NCI-H2029 treated with DMSO at 0.1 percent for 48 hours (cell line): ENCODE measurements at regions not wholly inside any gene's neighbourhood (a gene's known extent, or its start where the extent isn't known, plus 50 kb on each side); places are given as distances from the start of the nearest gene placed in this dataset.

Experiments
- DNase-seq: peaks from one replicate; lab custom pipeline; 2025; lab: John Stamatoyannopoulos, UW

DNA sequence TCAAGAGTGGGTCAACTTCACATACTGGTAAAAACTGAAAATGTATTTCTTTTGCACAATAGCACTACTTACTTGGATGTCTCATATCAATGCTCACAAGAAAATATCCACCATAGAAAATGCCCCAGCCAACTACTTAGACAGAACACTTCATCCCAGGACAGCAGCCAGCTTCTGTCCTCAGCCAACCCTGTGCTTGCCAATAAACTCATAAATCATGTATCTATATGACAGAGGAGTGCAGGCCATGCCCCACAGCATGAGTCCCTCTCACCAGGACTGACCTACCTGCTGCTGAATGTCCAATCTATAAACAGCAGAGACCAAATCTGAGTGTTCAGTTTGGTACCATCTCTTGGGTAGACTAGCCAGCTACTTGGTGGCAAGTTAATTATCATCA lies 179.3 kb downstream of the OMA1 start:
- DNase-seq: no peak

DNA sequence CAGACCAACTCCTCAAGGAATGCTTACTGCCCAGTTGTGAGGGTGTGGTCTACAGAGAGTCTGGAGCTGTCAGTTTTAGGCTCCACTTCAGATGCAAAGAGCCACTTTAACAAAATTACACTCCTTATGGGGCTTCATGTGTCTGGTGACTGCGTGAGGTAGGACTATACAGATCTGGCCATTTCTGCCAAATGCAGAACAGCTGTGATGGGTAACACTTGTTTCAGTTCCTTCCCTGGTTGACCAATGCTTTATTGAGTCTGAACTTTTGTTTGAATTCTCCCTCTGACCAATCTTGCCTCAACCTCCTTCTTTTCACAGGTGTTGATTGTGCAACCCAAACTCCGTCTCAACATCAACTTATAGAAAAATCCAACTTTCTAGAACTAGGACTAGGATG lies 181.2 kb downstream of the OMA1 start:
- no peak for DNase-seq

DNA sequence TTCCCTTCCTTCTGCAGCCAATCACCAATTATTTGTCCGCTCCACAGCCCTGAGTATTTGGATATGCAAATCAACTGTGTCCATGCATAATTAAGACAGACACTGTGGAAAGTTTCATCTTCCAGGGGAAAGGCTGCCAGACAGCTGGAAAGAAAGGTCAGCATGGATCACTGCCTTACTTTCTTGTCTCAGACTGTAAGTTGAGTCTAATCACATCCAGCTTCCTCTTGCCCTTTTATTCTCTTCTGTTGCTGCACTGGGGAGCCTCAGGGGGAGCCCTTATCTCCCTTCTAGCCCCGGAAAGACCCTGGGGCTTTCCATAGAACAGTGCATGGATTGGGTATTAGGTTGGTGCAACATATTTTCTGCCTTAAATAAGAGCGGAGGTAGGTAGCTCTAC lies 182.9 kb downstream of the OMA1 start:
- no peak for DNase-seq

DNA sequence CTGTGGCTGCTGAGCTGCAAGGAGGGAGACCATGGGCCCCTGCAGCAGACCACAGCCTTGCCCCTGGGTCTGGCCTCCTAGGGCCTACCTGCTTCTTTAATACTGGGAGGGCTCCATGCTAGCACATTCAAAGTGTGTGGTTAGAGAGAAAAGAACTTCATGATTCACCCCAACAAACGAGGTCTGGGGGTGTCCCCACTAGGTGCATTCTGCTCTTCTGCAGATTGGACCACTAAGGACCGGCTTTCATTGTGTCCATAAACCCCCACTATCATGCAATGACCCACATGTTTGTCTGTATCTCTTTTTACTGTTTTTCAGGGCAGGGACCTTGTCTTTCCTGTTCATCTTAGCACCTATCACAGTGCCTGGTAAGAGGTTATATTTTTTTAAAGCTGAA lies 185.4 kb downstream of the OMA1 start:
- no peak for DNase-seq

DNA sequence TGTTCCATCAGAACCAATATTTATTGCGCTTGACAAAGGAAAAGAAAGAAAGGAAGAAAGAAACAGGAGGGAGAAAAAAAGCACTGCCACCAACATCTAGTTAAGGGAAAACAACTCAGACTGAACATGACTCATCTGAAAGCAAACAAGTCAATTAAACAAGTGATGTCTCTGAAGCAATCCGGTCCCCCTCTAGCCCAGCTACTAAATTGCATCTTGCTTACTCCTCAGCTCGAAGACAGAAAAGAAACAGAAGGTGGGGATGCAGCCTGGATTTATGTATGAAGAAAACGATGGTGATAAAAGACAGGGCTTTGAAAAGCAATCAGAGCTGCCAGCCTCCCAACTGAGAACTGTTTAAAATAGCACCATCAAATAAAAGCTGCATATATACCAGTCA lies 188.2 kb downstream of the OMA1 start:
- no peak for DNase-seq

DNA sequence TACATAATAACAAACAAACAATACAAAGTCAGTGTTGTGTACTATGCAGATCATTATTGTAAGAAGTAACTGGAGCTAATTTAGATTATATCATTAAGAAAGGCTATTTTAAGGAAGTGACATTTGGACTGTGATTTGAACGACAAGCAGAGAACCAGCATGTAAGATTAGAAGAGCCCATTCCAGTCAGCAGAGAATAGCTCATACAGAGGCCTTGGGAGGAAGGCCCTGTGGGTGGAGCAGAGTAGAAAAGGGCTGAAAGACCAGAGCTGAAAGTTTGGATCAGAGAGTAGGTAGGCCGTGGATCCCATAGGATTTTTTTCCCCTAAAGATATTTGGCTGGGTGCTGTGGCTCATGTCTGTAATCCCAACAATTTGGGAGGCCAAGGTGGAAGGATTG lies 190.1 kb downstream of the OMA1 start:
- DNase-seq: no peak

DNA sequence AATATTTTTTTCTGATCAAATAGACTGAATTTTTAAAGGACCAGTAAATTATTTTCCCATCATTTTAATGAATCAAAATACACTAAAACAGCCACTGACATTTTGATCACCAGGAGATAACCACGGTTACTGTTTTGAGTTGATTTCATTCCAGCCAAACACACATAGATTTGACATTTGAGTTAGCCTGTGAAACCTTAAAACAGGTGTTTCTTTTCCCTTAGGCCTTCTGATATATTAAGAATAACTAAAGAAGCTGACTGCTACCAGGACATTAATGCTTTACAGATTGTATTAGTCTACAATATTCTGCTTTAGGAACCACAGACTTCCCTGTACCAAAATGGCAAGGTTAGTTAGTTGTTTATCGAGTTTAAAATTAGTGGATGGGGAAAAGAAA lies 193.4 kb downstream of the OMA1 start:
- no peak for DNase-seq

DNA sequence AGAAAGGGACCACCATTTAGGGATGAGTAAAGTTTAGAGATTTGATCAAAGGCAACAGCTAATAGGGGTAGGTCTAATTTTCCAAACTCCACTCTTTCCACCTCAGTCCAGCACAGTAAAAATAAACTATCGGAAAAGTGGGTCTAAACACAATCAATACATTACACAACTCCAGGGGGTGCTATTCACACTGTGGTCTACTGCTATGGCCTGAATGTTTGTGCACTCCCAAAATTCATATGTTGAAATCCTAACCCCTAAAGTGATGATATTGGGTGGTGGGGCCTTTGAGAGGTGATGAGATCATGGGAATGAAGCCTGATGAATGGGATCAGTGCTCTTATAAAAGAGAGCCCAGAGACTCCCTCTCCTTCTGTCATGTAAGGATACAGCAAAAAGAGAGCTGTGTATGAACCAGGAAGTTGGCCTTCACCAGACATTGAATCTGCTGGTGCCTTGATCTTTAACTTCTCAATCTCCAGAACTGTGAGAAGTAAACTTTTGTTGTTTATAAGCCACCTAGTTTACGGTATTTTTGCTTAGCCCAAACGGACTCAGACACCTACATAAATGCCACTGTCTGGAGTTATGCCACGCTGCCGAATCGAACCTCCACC lies 193.9 kb downstream of the OMA1 start:
- no peak for DNase-seq

DNA sequence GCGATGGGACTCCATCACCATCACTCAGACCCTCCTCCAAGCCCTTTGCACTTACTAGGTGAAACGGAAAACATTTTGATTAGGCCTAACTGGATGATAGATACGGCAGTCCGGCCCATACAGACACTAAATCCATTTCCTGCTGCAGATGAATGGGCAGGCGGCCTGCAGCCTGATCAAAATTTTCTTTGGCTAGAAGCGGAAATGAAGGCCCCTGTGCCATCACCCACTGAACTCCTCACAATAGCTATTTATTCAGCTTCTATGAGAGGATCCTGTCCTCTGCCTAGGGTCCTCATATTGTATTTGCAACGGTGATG lies 200.5 kb downstream of the OMA1 start:
- DNase-seq: no peak

DNA sequence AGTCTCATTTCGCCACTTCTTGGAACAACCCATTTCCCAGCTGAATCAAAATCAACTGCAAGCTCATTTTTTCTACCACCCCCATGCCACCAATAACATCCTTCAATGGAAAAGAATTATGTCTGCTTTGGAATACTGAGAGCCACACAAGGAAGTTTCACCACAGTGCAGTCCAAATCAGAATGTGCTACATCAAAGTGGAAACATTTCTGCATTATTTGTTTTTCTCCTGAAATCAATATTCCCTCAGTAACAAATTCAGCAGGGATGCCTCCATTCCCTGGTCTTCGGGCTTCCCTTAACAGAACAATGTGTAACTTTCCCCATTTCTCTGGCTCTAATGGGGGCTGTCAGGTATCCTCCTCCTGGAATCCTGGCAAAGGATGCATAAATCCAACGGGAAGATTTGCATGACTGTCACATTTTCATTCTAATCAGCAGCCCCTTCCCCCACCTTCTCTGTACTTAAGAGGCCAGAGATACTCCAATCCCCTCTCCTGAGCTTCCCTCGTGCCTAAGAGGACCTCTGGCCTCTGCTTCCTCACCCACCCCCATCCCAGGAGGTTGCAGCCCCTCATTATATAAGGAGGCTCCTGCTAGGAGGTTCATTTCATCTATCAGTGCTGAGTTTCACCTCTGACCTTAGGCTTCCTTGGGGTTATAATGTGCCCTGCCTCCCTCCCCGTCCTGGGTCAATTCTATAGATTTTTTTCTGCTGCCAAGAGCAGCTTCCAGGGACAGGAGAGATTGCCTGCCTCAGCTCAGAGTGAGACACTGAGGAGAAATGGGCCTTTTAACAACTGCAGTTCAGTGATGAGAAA lies 201.1 kb downstream of the OMA1 start:
- DNase-seq: no peak

DNA sequence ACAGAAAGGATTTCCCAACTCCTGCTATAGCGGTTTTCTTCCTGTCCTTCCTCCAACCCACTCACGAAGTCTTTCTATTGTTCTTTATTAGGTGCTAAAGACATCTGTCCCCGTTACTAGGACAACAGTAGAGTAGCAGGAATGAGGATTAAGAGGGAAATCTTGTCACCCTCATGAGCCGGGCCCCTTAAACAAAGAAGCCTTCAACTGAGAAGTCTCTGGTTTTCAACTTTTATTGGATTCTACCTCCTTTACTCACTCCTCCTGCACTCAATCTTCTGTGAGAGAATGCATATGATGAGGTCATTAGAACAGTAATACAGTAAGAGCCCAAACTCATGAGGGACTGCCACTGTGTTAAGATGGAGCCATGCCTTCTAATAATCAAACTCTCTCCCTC lies 206.3 kb downstream of the OMA1 start:
- DNase-seq: no peak

DNA sequence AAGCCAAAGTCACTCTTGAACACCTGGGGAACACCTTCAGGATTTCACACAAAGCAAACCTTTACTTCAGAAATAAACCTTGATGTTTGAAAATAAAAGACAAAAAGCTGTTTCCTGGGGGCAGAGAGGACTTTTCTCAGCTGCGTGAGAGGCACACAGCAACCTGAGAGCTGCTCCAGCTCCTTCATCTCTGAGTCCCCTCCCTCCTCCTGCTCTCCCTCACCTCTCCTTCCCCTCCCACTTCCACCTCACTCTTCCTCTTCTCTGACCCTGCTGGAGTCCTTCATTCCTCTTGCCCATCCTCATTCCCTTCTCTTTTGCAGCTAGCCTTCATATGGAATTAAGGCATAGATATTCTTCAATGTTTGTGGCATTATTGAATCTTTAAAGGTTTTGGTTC lies 208.4 kb downstream of the OMA1 start:
- no peak for DNase-seq

DNA sequence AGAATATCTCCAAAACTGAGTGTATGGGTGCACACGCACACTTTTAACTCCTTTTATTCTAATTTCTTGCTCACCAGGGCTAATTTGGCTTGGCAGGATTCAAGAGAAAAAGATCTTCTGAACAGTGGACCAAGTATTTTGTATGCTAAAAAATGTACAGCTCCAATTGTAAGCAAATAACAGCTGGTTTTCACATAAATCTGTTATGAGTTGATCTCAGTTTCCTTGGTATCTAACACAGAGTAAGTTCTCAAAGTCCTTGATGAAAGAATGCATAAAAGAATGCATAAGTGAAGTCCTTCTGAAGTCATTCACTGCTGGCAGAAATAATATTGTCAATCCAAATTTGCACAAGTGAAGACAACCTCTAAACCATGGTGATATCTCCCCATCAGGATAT lies 213.0 kb downstream of the OMA1 start:
- no peak for DNase-seq

DNA sequence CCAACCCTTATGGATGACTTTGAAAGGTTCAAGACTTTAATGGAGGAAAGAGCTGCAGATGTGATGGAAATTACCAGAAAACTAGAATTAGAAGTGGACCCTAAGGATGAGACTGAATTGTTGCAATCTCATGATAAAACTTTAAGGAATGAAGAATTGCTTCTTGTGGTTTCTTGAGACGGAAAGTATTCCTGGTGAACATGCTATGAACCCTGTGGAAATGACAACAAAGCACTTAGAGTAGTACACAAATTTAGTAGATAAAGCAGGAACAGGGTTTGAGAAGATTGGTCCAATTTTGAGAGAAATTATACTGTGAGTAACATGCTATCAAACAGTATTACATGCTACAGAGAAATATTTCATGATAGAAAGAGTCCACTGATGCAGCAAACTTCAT lies 215.4 kb downstream of the OMA1 start:
- no peak for DNase-seq

DNA sequence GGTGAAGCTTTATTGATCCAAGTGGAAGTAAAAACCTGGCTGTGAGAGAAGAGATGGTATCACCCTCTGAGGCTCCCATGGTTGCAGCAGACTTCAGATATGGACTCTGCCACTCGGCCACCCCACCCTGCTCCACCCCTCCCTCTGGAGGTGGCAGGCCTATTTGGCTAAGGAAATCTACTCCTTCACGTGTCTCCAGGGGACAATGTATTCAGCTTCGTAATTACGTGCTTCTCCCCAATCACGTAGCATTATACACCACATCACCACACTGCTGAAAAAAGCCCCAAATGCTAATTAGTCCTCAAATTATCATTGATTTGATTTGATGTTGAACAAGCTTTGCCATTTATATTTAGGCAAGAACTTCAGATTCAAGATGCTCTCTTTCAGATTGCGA lies 220.7 kb downstream of the OMA1 start:
- no peak for DNase-seq

DNA sequence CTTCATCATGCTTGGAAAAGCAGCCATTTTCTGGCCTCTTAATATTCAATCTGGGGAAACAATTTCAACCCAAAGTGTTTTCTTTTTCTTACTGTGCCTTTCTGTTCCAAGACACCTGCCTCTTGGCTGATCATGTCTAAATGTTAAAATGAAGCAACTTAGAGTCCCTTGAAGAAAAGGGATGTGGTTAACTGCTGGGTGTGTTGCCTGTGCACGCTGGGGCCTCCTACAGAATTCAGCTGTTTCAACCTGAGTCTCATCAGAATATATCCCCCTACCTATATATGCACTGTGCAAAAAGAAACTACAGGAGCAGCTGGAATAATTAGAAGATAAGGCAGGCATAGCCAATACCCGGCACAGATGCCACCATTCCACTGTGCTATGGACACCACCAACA lies 222.0 kb downstream of the OMA1 start:
- DNase-seq: no peak

DNA sequence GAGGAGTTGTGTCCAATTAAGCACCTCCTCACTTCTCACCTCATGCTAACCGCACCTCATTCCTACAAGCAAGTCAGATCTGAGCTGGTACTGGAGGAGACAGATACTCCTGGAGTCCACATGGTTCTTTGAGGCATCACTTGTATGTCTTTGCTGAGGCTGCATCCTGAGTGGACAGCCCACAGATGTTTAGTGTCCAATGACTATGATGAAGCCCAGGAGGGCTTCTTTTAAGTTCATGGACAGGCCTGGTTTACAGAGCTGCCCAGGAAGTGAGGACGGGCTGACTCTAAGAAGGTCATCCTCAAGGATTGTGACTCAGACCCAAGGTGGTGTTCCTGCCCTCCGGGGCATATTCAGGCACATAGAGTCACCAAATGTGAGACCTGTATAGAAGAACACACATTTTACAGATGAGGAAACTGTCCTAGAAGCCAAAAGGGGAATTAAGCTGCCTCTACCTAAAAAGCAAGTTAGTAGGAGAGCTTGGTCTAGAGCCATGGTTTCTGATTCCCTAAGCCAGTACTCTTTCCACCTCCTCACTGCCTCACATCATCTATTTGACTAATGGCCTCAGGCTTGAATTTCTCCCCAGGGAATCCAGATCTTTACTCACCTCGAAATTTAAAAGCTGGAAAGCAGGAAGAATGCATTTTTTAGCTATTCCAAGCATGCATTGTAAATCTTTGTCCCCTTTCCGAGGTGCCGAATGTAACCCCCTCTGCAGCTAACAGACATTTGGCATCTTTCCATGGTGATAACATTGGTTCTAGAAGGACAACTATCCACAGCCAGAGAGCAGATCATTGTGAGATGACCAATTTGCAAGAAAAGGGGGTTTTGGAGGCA lies 228.1 kb downstream of the OMA1 start:
- DNase-seq: no peak

DNA sequence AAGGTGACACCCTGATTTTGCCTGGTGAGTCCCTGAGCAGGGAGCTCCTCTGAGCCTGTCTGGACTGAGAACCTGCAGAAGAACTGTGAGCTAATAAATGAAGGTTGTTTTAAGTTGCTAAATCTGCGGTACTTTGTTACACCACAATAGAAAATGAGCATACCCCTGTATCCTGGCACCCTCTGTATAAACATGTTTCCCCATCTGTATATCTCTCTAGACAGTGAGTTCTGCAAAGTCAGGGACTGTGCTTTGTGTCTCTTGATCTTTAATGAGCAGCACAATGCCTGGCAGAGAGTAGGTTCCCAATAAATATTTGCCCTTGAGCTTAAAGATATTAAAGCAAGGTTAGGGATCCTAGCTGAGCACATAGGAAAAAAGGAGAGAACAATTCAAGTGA lies 228.8 kb downstream of the OMA1 start:
- no peak for DNase-seq

DNA sequence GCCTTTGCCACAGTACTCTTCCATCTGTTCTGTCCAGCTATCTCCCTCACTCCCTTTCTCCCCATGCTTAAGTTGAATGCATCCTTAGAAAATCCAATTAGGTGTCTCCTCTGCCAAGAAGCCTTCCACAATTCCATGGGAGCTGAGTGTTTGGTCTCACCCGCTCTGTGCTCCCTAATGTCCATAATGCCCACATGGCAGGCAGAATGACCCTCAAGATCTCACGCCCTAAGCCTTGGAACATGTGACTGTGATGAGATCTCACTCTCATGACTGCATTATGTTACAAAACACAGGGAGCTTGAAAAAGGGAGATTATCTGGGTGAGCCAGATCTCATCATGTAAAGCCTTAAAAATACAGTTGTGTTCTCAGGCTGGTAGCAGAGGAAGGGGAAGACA lies 229.4 kb downstream of the OMA1 start:
- DNase-seq: no peak

DNA sequence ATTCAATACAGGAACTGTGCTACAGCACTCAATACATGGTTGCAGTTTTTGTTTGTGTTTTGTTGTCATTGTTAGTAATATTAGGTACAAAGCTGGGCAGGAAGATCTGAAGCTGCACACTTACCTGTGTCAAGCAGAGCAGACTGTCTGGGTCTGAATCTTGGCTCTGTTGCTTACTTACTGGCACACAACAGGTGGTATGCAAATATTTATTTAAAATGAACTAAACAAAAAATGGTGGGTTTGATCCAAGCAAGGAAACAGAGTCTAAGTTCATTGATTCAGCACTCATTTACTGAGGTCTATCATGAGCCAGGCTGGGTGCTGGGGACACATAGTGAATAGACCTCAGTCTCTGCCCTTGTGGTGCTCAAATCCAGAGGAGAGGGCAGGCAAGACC lies 230.4 kb downstream of the OMA1 start:
- DNase-seq: no peak

DNA sequence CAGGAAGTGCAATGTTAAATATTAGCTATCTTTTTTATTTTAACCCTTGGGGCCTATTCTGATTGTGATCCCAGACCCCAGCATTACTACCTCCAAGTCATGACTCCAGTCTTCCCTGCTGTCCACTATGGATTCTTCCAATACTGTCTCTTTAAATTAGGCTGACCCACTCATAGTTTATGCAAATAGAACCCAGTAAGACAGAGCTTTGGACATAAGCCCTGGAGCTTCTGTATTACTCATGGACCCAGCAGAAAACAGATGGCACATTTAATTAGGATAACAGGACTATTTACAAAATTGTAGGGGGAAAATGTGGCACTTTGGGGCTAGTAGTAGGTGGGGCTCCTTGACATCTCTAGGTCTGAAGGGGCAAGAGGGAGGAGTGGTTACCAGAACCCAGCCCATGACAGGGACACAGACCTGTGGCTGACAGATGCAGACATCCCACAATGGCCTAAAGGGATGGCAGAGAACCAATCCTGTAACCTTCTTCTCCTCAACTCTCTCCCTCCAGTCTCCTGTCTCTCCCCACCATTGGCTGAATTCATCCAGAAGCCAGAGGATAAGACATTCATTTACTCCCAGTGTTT lies 233.5 kb downstream of the OMA1 start:
- DNase-seq: no peak

DNA sequence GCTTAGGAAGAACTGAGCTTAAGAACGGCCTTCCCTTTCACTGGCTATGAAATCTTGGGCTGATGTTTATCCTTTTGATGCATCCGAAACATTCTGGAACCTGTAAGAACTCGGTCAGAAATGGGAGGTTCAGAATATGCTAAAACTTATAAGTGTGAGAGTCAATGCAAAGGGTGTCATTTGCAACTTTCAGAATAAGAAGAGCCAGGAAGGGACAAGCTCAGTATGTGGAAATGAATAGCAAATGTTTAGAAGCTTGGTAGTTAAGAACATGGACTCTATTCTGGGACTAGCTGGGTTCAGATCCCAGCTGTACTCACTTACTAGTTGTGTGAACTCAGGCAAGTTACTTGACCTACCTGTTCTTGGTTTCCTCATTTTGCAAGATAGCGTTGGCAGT lies 234.1 kb downstream of the OMA1 start:
- DNase-seq: no peak

DNA sequence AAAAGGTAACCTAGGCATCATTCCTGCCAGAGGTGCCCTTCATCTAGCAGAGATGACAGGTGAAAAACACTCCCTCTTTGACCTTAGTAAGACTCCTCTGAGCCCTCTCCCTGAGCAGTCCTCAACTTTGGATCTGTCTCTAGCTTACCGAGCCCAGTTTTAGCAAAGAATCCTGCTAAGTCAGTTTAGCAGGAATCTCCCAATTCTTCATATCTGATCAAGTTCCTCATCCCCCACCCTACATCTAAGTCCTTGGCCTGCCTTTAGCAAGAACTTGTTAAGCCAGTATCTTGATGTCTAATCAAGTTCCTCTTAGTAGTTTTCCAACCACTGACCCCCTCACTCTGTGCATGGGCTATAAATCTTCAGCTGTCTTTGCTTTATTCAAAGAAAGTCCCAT lies 235.6 kb downstream of the OMA1 start:
- DNase-seq: no peak
